ENCODE measurements at regions not wholly inside any gene's neighbourhood (a gene's known extent, or its start where the extent isn't known, plus 50 kb on each side); places are given as distances from the start of the nearest gene placed in this dataset.

DNA sequence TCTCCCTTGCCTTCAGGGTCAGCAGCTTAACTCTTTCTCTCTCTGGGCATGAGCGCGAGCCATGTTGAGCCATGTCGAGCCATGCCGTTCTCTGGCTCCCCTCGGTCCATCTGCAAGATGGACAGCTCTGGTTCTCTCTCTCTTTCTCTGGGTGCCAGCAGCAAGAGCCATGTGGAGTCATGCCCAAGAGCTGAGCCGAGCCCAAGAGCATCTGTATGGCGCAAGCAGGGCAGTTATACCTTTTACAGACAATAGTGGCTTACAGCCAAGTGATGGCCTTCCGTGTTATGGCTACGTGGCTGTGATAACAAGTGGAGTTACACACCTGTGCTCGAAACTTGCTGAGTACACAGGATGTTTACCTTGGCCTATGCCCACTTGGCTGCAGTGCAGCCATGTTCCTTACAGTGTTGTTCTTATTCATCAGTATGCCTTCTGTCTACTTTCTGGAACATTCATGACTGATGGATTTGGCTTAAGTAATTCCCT is 327.7 kb downstream of the GLRX3 start:
- no peak for DNase-seq (ENCODE audit: low read depth in 1 of 2, low spot score in 1 of 2)

DNA sequence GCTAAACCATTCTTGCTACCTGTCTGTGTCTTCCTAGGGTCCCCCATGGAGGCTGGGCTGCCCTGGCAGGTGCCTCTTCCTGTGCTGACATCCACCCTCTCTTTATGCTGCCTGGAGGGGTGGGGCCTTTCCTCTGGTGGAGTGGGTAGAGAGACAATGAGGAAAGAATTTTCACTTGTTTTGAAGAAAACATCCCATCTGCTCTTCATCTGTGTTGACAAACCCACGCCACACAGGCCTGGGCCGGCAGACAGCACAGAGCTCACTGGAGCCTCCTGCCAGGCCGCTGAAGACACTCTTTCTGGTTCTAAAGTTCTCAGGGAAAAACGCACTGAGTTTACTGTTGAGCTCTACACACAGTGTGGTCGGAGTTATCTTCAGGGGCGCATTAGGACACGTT is 328.2 kb downstream of the GLRX3 start:
- no peak for DNase-seq (ENCODE audit: low read depth in 1 of 2, low spot score in 1 of 2)
- H3K9me3 ChIP-seq (ENCODE audit: low read depth) = no peaks in the 10 kb centered on the region
- no peaks in the 10 kb centered on the region for H3K27me3 ChIP-seq
- H3K4me1 ChIP-seq (ENCODE audit: low read depth) = no peaks in the 10 kb centered on the region
- H3K27ac ChIP-seq = no peak overlapping the region
- H3K36me3 ChIP-seq = no peaks in the 10 kb centered on the region
- no peak overlapping the region for H3K4me3 ChIP-seq
- TF ChIP-seq, protein P1, sequence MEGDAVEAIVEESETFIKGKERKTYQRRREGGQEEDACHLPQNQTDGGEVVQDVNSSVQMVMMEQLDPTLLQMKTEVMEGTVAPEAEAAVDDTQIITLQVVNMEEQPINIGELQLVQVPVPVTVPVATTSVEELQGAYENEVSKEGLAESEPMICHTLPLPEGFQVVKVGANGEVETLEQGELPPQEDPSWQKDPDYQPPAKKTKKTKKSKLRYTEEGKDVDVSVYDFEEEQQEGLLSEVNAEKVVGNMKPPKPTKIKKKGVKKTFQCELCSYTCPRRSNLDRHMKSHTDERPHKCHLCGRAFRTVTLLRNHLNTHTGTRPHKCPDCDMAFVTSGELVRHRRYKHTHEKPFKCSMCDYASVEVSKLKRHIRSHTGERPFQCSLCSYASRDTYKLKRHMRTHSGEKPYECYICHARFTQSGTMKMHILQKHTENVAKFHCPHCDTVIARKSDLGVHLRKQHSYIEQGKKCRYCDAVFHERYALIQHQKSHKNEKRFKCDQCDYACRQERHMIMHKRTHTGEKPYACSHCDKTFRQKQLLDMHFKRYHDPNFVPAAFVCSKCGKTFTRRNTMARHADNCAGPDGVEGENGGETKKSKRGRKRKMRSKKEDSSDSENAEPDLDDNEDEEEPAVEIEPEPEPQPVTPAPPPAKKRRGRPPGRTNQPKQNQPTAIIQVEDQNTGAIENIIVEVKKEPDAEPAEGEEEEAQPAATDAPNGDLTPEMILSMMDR (IDR thresholded peaks at IDR 0.05; ENCODE audit: low read depth, low read length) = no peak

More for the DNA sequence above, 327.7 kb downstream of the GLRX3 start:
- H3K27me3 ChIP-seq = no peaks in the 10 kb centered on the region
- H3K4me1 ChIP-seq (ENCODE audit: low read depth) = no peaks in the 10 kb centered on the region
- H3K4me3 ChIP-seq = no peak overlapping the region
- H3K9me3 ChIP-seq (ENCODE audit: low read depth) = no peaks in the 10 kb centered on the region
- H3K27ac ChIP-seq = no peak overlapping the region
- no peaks in the 10 kb centered on the region for H3K36me3 ChIP-seq
- TF ChIP-seq, protein P1 (IDR thresholded peaks at IDR 0.05; ENCODE audit: low read depth, low read length) = no peak

DNA sequence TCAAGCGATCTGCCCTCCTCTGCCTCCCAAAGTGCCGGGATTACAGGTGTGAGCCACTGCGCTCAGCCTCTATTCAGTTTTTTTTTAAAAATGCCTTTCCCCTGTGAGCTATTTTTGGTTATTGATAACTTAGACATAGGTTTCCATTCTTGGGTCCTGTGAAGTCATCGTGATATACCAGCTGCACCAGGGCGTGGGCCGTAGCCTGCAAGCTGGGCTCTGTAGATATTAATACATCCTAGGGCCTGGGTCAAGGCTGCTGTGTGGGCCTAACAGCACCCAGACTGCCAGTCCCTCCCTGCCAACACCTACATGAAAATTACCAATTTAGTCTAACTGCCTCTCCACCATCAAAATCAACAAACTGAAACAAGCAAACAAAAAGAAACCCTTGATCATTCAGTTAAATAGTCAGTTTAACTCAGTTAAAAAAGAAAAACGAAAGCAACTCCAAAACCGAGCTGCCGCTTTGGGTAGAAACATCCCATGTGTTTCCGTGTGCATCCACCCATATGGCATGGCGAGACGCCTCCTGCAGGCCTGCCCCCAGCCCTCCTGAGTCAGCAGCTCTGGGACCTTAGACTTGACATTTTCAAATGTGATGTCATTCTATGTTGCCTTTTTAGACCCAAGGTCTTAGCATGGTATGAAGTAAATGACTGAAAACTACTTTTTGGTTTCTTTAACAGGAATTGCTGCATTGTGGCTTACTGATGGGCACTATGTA is 330.2 kb downstream of the GLRX3 start:
- H3K36me3 ChIP-seq = no peaks in the 10 kb centered on the region
- DNase-seq (ENCODE audit: low read depth in 1 of 2, low spot score in 1 of 2) = no peak
- no peaks in the 10 kb centered on the region for H3K4me1 ChIP-seq (ENCODE audit: low read depth)
- H3K9me3 ChIP-seq (ENCODE audit: low read depth) = no peaks in the 10 kb centered on the region
- H3K27ac ChIP-seq = no peak overlapping the region
- H3K4me3 ChIP-seq = no peak overlapping the region
- no peaks in the 10 kb centered on the region for H3K27me3 ChIP-seq
- TF ChIP-seq, protein P1 (IDR thresholded peaks at IDR 0.05; ENCODE audit: low read depth, low read length) = no peak

DNA sequence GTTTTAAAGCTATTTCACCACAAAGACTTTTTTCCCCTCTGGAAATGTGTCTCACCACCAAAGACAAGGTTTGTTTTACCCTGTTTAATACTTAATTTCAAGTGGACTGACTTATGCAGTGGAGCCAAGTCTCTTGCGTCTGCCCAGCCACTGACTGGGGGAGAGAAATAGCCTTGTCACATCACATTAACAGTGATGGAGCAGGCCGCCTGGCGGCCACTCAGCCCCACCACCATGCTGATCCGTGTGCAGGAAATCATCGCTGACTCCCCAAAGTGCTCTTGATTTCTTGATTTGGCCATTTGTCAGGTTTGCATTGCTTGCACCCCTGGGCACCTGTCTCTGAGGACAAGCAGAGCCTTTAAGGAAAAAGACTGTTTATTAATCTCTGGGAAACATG is 334.1 kb downstream of the GLRX3 start:
- Histone ChIP-seq H3K9me3 (ENCODE audit: low read depth) (no peaks in the 10 kb centered on the region), H3K27me3 (no peaks in the 10 kb centered on the region), H3K4me3 (no peak overlapping the region), H3K4me1 (ENCODE audit: low read depth) (no peaks in the 10 kb centered on the region), H3K36me3 (no peaks in the 10 kb centered on the region), H3K27ac (no peak overlapping the region)
- DNase-seq (ENCODE audit: low read depth in 1 of 2, low spot score in 1 of 2) = no peak
- TF ChIP-seq, protein P1 (IDR thresholded peaks at IDR 0.05; ENCODE audit: low read depth, low read length) = no peak

DNA sequence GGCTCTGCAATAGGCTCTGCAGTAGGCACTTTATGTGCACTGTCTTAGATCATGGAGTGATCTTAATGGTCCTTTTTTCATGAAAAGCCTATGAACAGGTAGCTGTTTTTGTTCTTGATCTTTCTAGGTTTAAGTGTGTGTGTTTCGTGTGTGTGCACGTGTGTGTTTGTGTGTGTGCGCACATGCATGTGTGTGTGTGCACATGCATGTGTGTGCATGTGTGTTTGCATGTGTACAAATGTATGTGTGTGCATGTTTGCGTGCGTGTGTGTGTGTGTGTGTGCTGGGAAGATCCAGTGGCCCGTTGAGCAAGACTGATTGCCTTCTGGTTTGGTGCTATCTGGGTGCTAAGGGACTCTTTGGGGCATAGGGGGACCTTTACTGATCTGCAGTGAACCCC is 334.8 kb downstream of the GLRX3 start:
- H3K27me3 ChIP-seq = no peaks in the 10 kb centered on the region
- DNase-seq (ENCODE audit: low read depth in 1 of 2, low spot score in 1 of 2) = no peak
- H3K9me3 ChIP-seq (ENCODE audit: low read depth) = no peaks in the 10 kb centered on the region
- H3K27ac ChIP-seq = no peak overlapping the region
- H3K36me3 ChIP-seq = no peaks in the 10 kb centered on the region
- TF ChIP-seq, protein P1 (IDR thresholded peaks at IDR 0.05; ENCODE audit: low read depth, low read length) = no peak
- no peak overlapping the region for H3K4me3 ChIP-seq
- no peaks in the 10 kb centered on the region for H3K4me1 ChIP-seq (ENCODE audit: low read depth)
